Progenitor cell of endocrine pancreas (in vitro differentiated cells): ENCODE measurements at regions not wholly inside any gene's neighbourhood (a gene's known extent, or its start where the extent isn't known, plus 50 kb on each side); places are given as distances from the start of the nearest gene placed in this dataset.

Experiments used
- DNase-seq: peaks from one replicate; pipeline ENCODE4 v3.0.0; 2021; ENCODE audit warnings: low spot score; ENCODE audit not compliant: unreplicated experiment
- H3K27ac Mint-ChIP-seq: 2 replicates; pipeline ENCODE4 v1.8.0; 2021; ENCODE audit warnings: mild to moderate bottlenecking, moderate library complexity, mixed read lengths
- H3K27me3 Mint-ChIP-seq: 2 replicates; pipeline ENCODE4 v1.8.0; 2021; ENCODE audit warnings: mixed read lengths
- H3K36me3 Mint-ChIP-seq: 2 replicates; pipeline ENCODE4 v1.8.0; 2022; ENCODE audit warnings: mixed read lengths; ENCODE audit not compliant: insufficient read depth
- H3K4me1 Mint-ChIP-seq: 2 replicates; pipeline ENCODE4 v1.8.0; 2021; ENCODE audit warnings: low read depth, mixed read lengths
- H3K4me3 Mint-ChIP-seq: 2 replicates; pipeline ENCODE4 v1.8.0; 2021; ENCODE audit warnings: low read depth, mild to moderate bottlenecking, moderate library complexity, mixed read lengths
- H3K9me3 Mint-ChIP-seq: 2 replicates; pipeline ENCODE4 v1.8.0; 2021; ENCODE audit warnings: low read depth, mixed read lengths
- TF ChIP-seq, protein P1 (sequence below): fragments of 200-600 bp; sonication (generic); IDR thresholded peaks from one replicate; pipeline ENCODE4 v1.5.0; 2021; ENCODE audit warnings: antibody characterized with exemption, mild to moderate bottlenecking; ENCODE audit not compliant: unreplicated experiment

DNA sequence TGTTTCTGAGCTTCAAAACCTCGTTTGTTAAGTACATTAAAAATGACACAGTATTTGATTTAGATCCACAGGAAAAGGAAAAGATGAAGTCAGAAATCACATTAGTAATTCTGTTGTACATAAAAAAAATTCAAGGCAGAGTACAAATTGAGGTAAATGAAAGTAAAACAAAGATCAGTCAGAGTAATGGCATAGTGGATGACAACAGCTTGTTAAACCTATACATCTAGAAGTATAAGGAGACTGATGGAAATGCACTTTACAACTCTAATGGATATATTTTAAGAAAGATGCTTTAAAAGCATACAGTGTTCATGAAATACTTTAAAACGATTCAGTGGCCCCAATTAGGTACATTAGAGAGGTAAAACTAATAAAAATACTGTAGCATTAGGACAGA is 631.3 kb upstream of the SEMA6A start:
- no peak for DNase-seq
- Mint-ChIP-seq H3K36me3 (no peaks in the 10 kb centered on the region), H3K27ac (no peak overlapping the region), H3K9me3 (peaks cover 11% of the 10 kb centered on the region), H3K4me3 (no peak overlapping the region), H3K4me1 (peaks cover 27% of the 10 kb centered on the region), H3K27me3 (no peaks in the 10 kb centered on the region)
- TF ChIP-seq, protein P1, sequence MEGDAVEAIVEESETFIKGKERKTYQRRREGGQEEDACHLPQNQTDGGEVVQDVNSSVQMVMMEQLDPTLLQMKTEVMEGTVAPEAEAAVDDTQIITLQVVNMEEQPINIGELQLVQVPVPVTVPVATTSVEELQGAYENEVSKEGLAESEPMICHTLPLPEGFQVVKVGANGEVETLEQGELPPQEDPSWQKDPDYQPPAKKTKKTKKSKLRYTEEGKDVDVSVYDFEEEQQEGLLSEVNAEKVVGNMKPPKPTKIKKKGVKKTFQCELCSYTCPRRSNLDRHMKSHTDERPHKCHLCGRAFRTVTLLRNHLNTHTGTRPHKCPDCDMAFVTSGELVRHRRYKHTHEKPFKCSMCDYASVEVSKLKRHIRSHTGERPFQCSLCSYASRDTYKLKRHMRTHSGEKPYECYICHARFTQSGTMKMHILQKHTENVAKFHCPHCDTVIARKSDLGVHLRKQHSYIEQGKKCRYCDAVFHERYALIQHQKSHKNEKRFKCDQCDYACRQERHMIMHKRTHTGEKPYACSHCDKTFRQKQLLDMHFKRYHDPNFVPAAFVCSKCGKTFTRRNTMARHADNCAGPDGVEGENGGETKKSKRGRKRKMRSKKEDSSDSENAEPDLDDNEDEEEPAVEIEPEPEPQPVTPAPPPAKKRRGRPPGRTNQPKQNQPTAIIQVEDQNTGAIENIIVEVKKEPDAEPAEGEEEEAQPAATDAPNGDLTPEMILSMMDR, result no peak

DNA sequence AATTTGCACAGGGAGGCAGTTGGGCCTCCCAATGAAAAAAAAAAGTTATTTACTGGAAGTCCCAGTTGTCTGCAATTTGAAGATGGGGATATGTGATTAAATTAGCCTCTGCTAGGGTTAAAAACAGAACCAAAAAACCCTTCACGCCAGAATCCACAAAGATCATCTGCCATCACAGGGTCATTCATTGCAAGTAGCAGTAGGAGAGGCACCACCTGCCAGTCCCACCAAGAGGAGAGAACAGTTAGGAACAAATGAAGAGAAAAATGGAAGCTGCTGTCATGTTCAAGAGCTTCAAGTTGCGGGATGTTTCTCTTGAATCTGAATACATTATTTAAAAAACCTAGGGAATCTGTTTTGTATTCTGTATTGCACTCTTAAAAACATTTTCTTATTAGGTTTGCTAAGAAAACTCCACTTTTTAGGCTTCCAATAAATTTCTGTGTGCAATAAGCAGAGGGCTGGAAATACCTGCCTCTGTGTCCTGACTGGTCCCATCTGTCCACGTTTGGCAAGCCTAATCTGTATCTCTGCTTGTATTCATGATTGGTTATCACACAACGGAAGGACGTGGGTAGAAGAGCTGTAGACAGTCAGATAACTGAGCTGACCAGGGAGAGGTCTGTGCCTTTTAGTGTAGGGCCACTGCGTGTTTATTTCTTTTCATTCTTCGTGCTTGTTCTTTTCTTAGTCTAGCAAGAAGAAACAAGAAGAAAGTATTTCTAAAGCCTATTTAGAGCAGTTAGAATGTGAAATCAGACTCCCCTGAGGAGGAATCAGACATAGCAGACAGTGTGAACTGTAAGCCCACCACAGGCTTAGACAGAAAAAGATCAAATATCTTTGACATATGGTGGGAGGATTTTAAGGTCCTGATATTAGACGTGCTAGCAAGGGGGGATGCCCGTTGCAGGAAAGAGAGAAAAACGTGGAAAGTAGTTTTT is 630.6 kb upstream of the SEMA6A start:
- no peak overlapping the region for H3K27ac Mint-ChIP-seq
- H3K9me3 Mint-ChIP-seq, result peaks cover 8% of the 10 kb centered on the region
- no peak overlapping the region for H3K4me3 Mint-ChIP-seq
- DNase-seq, result no peak
- H3K4me1 Mint-ChIP-seq, result peaks cover 20% of the 10 kb centered on the region
- TF ChIP-seq, protein P1, result no peak
- H3K36me3 Mint-ChIP-seq, result no peaks in the 10 kb centered on the region
- H3K27me3 Mint-ChIP-seq, result no peaks in the 10 kb centered on the region

DNA sequence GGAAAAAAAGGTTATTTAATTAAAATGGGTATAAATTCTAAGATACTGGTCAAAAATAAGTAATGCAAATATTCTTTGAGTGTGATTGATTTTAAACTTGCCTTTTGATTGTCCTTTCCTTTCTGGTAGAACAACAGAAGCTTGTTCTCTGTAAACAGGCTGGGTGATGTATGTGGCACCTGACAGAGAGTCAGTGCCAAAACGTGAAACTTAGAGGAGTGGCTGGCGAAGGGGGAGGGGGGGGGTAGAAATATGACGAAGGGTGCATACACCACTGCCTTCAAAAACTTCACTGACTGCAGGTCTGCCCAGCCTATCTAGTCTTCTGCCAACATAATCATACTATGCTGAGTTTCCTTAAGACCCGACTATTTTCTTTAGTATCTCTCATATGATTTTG is 629.8 kb upstream of the SEMA6A start:
- Mint-ChIP-seq H3K27me3 (no peaks in the 10 kb centered on the region), H3K4me3 (no peak overlapping the region), H3K9me3 (peaks cover 1% of the 10 kb centered on the region), H3K36me3 (no peaks in the 10 kb centered on the region), H3K27ac (no peak overlapping the region), H3K4me1 (peaks cover 18% of the 10 kb centered on the region)
- no peak for DNase-seq
- TF ChIP-seq, protein P1, result no peak

DNA sequence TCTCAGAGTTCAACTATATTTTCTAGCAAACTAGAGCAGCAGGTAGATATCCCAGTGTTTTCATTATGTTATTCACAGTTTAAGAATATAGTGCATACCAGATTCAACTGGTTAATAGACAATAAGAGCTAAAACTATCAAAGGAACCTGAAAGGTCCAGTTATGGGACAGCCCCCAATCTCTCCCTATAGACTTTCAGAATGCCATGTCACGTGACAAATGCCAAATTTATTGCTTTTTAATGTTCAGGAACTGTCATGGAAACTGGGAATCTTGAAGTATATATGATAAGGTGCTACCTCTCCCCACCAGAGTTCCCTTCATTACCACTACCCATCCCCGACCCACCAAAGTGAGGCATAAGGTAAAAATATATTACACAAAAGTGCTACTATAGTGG is 629.0 kb upstream of the SEMA6A start:
- Mint-ChIP-seq H3K36me3 (no peaks in the 10 kb centered on the region), H3K27ac (no peak overlapping the region), H3K9me3 (no peaks in the 10 kb centered on the region)

DNA sequence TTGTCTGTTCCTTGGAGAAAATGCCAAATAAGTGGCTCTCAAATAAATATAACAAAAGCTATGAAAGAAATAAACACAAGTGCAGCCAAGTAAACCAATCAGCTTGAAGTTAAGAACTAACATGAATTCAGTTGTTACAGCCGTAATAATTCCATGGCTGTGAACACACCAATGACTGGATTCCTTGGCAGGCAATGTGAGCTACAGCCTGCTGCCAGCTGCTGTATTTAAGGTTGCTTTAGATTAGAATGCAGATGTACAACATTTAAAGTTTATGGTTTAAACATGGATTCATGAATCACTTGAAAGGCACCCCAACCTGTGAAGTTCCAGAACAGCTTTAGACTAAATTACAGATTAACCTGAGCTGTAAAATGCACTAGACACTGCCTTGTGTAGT is 626.4 kb upstream of the SEMA6A start:
- no peak overlapping the region for H3K27ac Mint-ChIP-seq
- H3K9me3 Mint-ChIP-seq, result peaks cover 3% of the 10 kb centered on the region

More for the DNA sequence above, 629.0 kb upstream of the SEMA6A start:
- TF ChIP-seq, protein P1, result no peak
- DNase-seq, result no peak
- Mint-ChIP-seq H3K4me1 (peaks cover 18% of the 10 kb centered on the region), H3K27me3 (no peaks in the 10 kb centered on the region), H3K4me3 (no peak overlapping the region)

More for the DNA sequence above, 626.4 kb upstream of the SEMA6A start:
- TF ChIP-seq, protein P1, result no peak
- Mint-ChIP-seq H3K4me1 (peaks cover 15% of the 10 kb centered on the region), H3K4me3 (no peak overlapping the region), H3K36me3 (no peaks in the 10 kb centered on the region), H3K27me3 (no peaks in the 10 kb centered on the region)
- no peak for DNase-seq
